Parathyroid adenoma (tissue), 2 donors: ENCODE measurements at regions not wholly inside any gene's neighbourhood (a gene's known extent, or its start where the extent isn't known, plus 50 kb on each side); places are given as distances from the start of the nearest gene placed in this dataset.

Experiments used
- H2AFZ ChIP-seq: fragments of 300-600 bp; sonication (generic); one replicate; pipeline ENCODE4 v1.7.0; 2017; ENCODE audit warnings: antibody characterized with exemption, mild to moderate bottlenecking
- H3K27ac ChIP-seq: fragments of 300-600 bp; sonication (generic); one replicate; pipeline ENCODE4 v1.7.0; 2017
- H3K27me3 ChIP-seq: fragments of 300-600 bp; sonication (generic); one replicate; pipeline ENCODE4 v1.7.0; 2017; ENCODE audit warnings: low read length; ENCODE audit not compliant: control insufficient read depth, insufficient read depth
- H3K36me3 ChIP-seq: fragments of 300-600 bp; sonication (generic); one replicate; pipeline ENCODE4 v1.7.0; 2017; ENCODE audit warnings: low read length; ENCODE audit not compliant: control insufficient read depth, insufficient read depth
- H3K4me1 ChIP-seq: fragments of 300-600 bp; sonication (generic); one replicate; pipeline ENCODE4 v1.7.0; 2017; ENCODE audit warnings: control low read depth
- H3K4me2 ChIP-seq: fragments of 300-600 bp; sonication (generic); one replicate; pipeline ENCODE4 v1.7.0; 2017; ENCODE audit warnings: low read length
- H3K4me3 ChIP-seq: fragments of 300-600 bp; sonication (generic); one replicate; pipeline ENCODE4 v1.7.0; 2017; ENCODE audit warnings: low read depth, low read length
- H3K79me2 ChIP-seq: fragments of 300-600 bp; sonication (generic); one replicate; pipeline ENCODE4 v1.7.0; 2017; ENCODE audit warnings: control low read depth
- H3K9ac ChIP-seq: fragments of 300-600 bp; sonication (generic); one replicate; pipeline ENCODE4 v1.7.0; 2017; ENCODE audit warnings: mild to moderate bottlenecking
- H3K9me3 ChIP-seq: fragments of 300-600 bp; sonication (generic); one replicate; pipeline ENCODE4 v1.7.0; 2017; ENCODE audit warnings: low read length; ENCODE audit not compliant: control insufficient read depth
- TF ChIP-seq, protein P1 (sequence below): fragments of 300-600 bp; sonication (generic); IDR thresholded peaks from one replicate; pipeline ENCODE4 v1.7.0; 2017; ENCODE audit warnings: antibody characterized with exemption, mild to moderate bottlenecking
- donor health status: primary hyperparathyroidism.

DNA sequence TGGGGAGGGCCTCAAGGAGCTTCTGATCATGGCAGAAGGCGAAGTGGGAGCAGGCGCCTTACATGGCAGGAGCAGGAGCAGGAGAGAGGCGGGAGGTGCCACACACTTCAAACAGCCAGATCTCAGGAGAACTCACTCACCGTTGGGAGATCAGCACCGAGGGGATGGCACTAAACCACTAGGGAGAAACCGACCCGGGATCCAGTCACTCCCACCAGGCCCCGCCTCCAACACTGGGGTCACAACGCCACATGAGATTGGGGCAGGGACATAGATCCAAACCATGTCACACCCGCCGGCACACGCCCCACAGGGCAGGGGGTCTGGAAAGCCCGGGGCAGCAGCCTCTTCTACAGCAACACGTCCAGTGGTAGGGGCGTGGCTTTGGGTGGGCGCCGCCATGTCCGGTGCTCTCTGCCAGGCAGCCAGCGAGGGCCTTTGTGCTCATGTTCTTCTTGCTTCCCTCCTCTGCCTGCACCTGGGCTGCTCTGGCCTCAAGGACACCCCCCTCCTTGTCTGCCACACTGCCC is 233.8 kb upstream of the SHH start:
- no peak overlapping the region for H2AFZ ChIP-seq
- TF ChIP-seq, protein P1, sequence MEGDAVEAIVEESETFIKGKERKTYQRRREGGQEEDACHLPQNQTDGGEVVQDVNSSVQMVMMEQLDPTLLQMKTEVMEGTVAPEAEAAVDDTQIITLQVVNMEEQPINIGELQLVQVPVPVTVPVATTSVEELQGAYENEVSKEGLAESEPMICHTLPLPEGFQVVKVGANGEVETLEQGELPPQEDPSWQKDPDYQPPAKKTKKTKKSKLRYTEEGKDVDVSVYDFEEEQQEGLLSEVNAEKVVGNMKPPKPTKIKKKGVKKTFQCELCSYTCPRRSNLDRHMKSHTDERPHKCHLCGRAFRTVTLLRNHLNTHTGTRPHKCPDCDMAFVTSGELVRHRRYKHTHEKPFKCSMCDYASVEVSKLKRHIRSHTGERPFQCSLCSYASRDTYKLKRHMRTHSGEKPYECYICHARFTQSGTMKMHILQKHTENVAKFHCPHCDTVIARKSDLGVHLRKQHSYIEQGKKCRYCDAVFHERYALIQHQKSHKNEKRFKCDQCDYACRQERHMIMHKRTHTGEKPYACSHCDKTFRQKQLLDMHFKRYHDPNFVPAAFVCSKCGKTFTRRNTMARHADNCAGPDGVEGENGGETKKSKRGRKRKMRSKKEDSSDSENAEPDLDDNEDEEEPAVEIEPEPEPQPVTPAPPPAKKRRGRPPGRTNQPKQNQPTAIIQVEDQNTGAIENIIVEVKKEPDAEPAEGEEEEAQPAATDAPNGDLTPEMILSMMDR: no peak
- no peaks in the 10 kb centered on the region for H3K79me2 ChIP-seq
- no peaks in the 10 kb centered on the region for H3K9me3 ChIP-seq
- H3K27ac ChIP-seq: no peak overlapping the region
- H3K36me3 ChIP-seq: no peaks in the 10 kb centered on the region
- H3K4me3 ChIP-seq: no peak overlapping the region
- H3K27me3 ChIP-seq: no peaks in the 10 kb centered on the region
- H3K4me2 ChIP-seq: no peak overlapping the region
- no peaks in the 10 kb centered on the region for H3K4me1 ChIP-seq
- H3K9ac ChIP-seq: no peak overlapping the region

DNA sequence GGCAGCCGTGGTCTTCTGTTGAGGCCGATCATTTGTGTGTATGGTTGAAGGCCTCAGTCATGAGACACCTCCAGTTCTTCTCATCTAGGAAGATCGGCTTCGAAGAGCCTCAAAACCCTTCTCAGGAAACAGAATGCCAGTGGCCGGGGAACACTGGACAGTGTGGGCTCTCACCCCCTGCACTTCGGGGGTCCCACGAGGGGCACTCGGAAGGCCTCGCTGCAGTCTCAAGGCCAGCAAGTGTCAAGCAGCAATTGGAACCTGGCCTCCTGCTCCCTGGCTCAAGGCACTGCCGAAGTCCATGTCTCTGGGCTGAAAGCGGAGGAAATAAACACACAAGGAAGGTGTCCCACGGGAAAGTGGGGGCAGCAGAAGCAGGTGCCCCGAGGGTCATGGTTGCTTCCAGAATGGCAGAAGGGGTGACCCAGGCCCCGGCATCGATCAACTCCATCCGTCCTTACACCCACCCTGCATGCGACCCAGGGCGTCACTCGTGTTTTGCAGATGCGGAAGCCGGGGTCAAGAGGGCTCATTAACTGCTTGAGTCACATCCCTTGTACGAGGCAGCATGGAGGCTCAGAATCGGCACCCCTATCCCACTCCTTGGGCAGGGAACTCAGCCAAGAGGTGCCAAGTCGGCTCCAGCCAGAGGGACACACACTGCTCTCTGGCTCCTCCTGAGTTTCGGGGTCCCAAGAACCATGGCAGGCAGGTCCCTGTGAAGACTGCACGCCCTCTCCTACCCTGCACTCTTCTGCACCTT is 231.3 kb upstream of the SHH start:
- Histone ChIP-seq H3K4me3 (no peak overlapping the region), H3K9me3 (no peaks in the 10 kb centered on the region), H3K9ac (no peak overlapping the region), H2AFZ (no peak overlapping the region), H3K27ac (no peak overlapping the region), H3K4me1 (no peaks in the 10 kb centered on the region), H3K79me2 (no peaks in the 10 kb centered on the region), H3K36me3 (no peaks in the 10 kb centered on the region), H3K4me2 (no peak overlapping the region), H3K27me3 (no peaks in the 10 kb centered on the region)
- TF ChIP-seq, protein P1: no peak

DNA sequence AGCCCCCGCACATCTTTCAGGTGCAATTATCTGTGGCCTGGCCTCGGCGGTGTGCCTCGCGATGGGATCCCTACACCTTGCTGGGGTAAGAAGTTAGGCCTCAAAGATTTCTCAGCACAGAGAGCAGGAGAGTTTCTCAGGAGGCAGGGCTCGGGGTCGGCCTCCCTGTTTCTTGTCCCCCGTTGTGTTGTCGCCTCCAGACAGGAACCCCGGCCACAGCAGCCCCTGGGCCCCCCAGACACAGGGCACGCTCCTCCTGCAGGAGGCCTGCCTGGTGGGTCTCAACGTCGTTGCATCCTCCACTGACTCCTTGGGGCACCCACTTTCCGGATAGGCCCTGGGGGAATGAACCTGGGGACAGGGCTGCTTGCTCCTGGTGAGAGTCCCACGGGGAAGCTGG is 229.1 kb upstream of the SHH start:
- Histone ChIP-seq H3K27me3 (no peaks in the 10 kb centered on the region), H3K4me1 (no peaks in the 10 kb centered on the region), H3K4me3 (no peak overlapping the region), H3K4me2 (no peak overlapping the region), H3K9me3 (no peaks in the 10 kb centered on the region), H3K36me3 (no peaks in the 10 kb centered on the region), H3K27ac (no peak overlapping the region), H2AFZ (no peak overlapping the region), H3K9ac (no peak overlapping the region), H3K79me2 (no peaks in the 10 kb centered on the region)
- TF ChIP-seq, protein P1: no peak

DNA sequence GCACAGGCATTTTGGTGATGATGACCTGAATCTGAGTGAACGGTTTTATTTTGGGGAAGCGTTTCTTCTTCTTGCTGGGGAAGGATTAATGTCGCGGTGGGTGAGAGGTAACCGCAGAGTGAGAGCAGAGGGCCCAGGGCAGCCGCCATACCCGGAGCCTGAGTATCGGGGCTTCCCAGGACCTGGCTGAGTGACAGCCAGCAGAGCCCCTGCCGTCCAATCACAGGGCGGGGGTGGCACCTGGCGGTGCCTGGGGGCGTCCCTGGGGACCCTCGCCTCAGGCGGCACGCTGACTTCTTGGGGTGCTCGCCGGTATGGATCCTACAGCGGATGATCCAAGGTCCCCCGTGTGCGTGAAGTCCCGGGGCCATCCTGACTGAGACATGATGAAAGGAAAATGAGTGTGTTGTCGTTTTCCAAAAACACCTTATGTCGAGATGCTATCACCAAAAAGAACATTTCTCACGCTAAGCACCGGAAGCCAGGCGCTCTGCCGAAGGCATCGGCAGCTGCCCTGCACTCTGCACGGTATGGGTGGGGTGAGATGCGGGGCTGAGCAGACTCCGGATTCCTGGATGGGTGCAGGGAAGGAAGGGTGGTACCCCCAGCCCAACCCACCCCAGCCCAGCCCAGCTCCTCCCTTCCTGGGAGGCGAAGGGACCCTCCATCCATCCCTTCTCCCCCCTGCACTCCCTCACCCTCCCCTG is 227.9 kb upstream of the SHH start:
- Histone ChIP-seq H3K4me1 (no peaks in the 10 kb centered on the region), H3K4me2 (no peak overlapping the region), H3K9me3 (no peaks in the 10 kb centered on the region), H3K27ac (no peak overlapping the region), H3K36me3 (no peaks in the 10 kb centered on the region), H2AFZ (no peak overlapping the region), H3K79me2 (no peaks in the 10 kb centered on the region), H3K4me3 (no peak overlapping the region), H3K27me3 (no peaks in the 10 kb centered on the region), H3K9ac (no peak overlapping the region)
- TF ChIP-seq, protein P1: no peak
